Stimulated activated CD4-positive, alpha-beta T cell treated with anti-CD3 and anti-CD28 coated beads, Interleukin-12 subunit alpha, Interleukin-12 subunit beta, amount 100 ng/mL, for 48 hours (primary cell): ENCODE measurements at regions not wholly inside any gene's neighbourhood (a gene's known extent, or its start where the extent isn't known, plus 50 kb on each side); places are given as distances from the start of the nearest gene placed in this dataset.

Experiments
- DNase-seq, 3 donors: peaks; one replicate each; pipeline ENCODE4 v3.0.0-alpha.2; 2020; ENCODE audit warnings: low read depth in 2 of 3, low spot score in 1 of 3

DNA sequence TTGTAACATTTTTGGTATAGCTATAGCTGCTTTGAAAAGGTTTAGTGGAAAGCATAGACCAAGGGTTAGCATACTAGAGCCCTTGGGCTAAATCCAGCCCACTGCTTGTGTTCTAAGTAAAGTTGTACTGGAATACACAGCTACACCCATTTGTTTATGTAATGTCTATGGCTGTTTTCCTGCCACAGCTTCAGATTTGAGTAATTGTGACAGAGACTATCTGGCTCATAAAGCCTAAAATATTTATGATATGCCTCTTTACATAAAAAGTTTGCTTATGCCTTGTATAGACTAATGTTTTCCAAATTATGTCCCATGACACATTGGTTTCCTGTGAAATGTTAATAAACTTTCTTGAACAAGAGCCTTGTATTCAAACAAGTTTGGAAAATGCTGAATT is 234.8 kb upstream of the ATP2B1 start:
- no peak for DNase-seq

DNA sequence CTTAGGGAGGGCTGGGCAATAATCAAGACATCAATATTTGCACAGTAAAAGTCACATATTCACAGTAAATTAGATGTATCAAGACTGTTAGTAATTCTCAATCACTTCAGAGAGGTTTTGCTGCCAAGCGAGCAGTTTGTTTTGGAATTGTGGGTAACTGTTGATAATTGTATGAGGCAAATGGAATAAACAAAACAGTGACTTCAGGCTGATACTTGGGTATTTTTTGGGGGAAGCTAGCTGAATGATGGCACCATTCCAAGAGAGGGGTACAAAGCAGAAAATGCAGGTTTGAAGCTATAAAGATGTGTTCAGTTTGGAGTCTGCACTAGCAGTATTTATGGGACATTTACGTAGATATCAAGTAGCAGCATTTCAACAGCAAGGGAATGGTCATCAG is 232.8 kb upstream of the ATP2B1 start:
- DNase-seq = no peak

DNA sequence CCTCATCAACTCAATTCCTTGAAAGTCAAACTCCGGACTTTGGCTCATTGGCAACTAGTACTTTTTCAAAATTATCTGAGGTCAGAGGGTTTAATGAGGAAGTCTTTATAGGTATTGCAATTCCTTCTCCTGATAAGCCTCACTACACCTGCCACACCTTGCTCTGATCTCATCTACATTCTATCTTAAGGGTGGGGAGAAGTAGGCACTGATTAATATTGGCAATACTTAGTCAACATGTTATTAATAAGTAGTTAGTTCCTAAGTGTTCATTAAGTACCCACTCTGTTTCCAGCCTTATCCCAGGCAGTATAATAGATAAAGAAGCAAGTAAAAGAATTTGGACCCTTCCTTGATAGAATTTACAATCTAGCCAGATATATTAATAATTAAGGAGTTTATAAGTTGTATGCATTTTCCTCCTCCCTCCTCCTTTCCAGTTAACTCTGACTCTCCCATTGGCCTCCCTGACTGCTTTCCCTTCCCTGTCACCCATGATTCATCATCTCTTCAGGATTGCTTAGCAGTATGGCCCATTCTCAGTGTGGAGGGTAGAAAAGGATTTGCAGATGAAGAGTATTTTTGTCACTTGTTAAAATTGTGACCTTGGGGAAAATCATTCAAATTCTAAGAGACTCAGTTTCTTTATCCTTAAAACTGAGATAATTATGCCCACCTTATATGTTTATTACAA is 231.0 kb upstream of the ATP2B1 start:
- no peak for DNase-seq

DNA sequence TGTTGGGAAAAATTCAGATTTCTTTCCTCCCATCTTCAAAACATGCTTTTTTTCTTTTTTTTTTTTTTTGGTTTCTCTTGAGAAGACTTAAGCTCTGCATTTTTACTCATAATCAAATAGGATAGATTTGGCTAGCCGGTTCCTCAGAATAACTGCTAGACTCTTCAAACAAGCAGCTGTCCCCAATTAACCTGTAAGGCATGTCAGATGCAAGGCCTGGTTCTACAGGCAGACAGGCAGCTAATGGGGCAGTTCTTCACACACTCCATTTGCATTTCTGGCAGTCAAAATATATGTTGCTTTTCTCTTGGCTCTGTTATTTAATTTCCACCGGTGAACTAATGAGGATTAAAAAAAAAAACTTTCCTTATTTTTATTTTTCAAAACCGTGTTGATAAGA is 228.0 kb upstream of the ATP2B1 start:
- no peak for DNase-seq

DNA sequence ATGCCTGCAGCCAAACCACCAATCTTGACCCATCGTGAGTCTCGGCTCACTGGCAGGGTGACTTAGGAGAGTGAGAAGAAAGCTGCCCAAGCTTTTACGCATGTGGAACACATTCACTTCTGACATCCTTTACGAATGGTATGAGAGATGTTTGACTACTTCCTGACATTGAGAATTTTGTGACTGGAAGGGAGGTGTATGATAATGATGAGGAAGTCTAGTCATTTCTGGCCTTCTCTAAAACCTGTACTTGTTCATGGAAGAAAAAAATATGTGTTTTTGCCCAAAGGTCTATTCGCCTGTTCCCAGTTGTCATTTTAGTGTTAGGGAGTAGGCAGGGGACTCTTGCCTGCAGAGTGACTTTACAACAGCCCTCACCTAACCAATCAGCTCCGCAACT is 227.2 kb upstream of the ATP2B1 start:
- DNase-seq = no peak

DNA sequence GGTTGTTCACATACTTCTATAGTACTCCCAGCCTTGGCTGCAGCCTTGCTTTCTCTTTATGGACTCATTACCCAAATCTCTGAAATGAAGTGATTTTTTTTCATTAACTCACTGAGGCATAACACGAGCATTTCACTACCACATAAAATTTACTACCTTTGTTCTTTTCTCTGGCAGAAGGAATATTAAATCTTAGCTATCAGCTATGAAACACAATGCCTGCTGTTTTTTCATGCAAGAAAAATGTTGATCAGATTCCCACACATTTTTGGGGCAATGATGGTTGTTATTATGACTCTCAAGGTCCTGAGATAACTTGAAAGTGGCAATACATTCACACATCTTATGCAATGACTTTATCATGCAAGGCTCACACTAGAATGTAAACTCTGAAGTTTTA is 225.3 kb upstream of the ATP2B1 start:
- no peak for DNase-seq

DNA sequence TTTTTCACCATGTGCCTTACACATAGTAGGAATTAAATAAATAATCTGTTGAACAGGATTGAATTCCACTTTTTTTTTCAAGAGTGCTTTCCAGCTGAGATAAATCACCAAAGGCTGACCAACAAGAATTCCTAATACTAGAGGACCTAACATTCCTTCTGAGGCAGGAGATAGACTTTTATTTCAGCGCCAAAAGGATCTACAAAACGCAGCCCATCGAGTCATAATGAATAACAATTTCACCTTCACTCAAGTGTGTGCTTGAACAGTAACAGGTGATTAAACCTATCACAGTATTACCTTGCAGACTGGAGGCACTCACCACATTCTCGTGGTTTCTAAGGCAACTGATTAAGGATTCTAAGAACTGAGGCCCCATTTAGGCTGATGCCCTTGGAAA is 224.3 kb upstream of the ATP2B1 start:
- no peak for DNase-seq

DNA sequence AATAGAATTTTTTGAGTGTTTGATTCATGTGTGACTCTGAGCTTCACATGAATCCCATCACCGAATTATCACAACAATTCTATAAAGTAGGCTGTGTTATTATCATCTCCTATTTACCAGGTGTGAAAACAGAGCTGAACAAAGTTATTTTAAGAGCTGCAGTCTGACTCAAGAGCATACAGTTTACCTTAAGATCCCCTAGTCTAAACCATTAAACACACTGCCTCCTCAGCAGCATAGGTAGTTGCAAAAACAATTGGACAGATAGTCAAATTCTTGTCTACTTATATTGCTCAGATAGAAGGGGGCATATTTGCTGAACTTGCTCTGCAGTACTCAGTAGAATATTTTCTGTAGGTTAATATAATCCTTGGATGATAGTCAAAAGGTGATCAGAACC is 219.8 kb upstream of the ATP2B1 start:
- DNase-seq = no peak

DNA sequence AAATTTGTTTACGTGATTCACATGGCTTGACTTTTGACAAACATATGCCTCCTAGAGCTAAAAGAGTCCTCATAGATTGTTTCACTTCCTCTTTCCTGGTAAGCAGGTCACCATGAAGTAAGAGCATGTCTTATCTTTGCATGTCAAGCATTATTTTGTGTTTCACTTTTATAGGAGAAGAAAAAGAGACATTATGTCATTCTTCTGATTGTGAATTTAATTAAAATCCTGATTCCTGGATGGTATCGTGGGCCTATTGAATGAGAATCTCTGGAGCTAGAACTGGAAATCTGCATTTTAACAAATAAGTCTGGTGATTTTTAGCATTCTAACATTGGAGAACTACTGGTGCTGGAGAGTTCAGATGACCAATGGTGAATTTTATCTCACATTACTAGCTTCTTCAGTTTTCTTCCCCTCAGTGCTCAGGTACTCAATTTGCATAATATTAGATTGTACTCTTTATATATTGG is 218.6 kb upstream of the ATP2B1 start:
- DNase-seq = no peak

DNA sequence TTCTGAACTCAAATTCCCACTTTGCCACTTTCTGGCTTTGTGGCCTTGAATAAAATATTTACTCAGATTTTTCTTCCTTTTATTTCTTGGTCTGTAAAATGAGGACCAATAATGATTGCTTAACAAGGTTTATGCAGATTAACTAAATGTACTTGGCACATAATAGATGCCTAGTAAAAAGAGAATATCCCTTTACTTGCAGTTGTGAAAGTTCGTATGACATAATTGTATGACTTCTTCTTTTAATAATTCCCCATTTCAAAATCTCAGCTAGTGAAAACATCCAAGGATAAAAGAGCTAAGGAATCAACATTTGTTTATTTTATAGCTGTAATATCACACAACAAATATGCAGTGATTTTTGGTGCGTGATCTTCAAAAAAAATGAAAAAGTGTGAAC is 215.6 kb upstream of the ATP2B1 start:
- DNase-seq = no peak

DNA sequence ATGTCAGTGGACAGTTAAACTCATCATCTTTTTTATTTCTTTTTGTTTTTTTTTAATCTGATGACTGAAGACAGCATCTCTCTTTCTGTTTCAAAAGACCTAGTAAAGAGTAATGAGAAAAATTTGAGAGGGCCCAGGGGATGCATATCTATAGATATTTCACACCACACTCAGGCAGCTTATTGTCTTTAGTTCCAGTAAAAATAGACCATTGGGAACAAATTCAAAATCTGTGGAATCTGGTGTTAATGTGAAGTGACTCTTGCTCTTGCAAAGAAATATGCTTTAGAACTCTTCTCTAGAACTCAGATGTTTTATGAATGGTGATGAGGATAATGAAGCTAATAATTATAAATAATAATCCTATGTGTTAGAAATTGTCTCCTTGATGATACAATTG is 214.5 kb upstream of the ATP2B1 start:
- no peak for DNase-seq

DNA sequence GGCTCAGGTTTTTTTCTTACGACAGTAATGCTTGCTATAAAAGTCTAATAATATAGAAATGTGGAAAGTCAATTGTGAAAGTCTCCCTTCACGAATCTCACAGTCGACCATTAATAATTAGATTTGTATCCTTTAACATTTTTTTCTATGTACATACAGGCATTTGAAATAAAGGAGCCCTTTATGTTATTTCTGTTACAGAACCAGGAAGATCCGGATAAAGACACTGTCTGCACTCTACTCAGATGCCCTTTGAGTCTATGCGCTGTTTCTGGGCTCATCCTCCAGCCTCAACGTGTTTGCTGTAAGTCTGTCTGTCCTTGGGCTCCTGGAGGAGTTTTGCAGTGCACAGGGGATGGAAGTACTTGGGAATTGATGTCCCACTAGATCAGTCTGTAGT is 212.2 kb upstream of the ATP2B1 start:
- no peak for DNase-seq

DNA sequence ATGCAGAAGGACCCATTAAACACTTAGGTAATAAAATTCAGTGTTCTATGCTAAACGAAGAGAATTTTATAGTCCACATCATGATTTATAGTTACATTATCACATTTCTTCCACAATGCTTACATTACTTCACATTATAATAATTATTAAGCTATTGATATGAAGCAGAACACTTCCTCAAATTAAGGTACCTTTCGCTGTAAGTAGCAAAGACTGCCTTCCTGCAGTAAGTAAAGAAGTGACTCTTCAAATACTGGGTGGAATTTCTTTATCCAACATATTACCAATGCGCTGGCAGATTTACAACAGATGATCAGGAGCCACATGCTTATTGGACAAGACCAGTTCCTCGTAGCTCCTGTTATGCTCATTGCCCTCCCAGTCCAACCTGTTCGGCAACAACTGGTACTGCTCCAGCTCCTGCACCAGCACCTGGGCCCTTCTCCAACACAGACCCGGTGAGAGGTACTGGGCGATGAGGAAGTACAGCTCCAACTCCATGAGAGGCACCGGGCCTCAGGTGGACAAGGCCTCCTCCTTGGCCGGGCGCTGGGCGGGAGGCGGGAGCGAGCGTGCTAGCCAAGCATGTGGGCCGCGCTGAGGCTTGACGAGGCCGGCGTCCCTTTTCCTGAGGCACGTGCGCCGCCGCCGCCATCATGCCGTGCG is 210.7 kb upstream of the ATP2B1 start:
- DNase-seq = no peak

DNA sequence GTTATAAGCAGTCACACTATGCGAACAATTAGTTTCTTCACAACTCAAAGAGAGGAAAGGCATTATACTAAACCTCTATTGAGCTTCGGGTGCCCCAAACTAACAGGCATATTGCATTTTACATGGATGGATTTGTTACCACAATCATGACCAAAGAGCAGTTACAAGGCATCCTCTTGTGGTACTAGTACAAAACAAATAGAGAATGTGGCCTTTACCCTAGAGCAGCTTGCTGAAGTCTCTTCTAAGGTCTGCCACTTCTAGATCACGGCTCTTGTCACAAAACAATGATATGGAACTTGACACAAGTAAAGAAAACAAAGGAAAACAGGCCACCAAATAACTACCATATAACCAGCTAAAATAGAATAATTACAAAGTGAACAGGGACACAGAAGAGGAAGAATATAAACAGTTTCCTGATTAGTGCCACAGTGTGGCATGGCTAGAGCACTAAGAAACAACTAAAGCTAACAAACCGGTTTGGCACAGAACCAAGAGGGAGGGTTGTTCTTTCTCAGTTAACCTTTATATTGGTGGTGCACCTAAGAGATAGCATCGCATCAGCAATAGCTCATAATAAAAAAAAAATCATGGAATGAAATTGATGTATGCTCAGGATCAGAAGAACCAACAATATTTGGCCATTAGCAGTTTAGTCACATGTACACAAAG is 209.7 kb upstream of the ATP2B1 start:
- no peak for DNase-seq

DNA sequence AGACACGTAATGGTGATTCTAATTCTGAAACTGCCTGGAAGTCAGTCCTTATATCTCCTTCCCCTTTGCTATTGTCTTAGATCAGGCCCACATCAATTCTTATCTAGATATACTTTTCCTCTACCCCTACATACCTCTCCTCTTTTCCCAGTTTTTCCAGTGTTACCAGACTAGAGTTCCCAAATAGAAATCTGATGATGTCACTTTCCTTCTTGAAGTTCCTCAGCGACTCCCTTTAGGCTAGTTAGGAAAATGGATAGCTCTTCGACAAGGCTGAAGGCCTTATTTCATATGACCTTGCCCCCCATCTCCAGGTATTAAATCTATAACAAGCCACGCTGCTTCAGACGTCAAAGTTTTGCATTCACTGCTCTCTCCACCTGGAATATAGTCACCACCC is 201.1 kb upstream of the ATP2B1 start:
- DNase-seq = no peak

DNA sequence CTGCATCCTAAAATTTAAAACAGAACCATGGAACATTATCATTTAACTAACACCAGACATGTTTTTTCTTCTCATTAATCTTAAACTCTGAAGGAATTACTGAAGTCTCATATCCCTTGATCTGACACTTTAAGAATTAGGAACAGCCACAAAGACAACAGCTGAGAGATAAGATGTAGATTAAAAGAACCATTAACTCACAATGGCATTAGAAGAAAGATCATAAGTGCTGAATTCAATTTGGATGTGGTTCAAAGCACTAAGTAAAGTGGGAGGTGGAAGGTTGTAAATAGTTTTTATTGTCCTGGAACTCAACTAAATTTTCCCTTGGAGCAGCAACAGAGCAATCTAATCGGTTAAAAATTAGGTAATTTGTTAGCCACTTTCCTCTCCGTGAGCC is 199.0 kb upstream of the ATP2B1 start:
- no peak for DNase-seq

DNA sequence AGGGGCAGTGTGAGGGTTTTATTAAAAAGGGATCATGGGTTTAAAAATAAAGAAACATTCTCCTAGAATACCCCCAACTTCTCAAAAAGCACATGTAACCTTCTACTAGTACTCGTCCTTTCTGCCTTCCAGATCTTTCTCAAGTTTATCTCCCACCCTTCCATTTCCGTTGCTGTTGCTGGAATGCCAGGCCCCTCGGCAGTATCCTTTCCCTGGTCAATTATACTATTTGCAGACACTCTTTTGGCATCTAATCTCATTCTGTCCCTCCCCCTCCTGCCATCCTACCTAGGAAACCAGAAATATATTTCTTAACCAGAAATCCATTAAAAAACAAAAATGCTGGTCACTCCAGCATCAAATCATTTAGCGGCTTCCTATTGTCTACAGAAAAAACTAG is 198.2 kb upstream of the ATP2B1 start:
- DNase-seq = no peak

DNA sequence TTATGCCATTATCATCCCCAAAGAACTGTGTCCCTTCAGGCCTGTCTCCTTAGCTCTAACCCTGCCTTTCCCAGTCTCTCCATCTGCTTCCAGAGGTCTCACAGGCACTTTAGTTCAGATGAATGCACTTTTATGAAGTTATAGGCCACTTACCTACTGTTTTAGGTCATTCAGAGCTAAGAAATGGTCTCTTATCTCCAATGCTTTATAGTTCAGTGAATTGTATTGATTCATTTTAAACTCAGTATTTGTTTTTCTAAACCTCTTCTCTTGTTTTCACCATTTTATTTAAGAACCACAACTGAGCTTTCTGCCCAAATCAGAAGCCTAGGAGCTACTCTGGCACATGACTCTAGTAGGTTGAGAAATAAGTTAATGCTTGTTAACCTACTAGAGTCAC is 197.5 kb upstream of the ATP2B1 start:
- no peak for DNase-seq

DNA sequence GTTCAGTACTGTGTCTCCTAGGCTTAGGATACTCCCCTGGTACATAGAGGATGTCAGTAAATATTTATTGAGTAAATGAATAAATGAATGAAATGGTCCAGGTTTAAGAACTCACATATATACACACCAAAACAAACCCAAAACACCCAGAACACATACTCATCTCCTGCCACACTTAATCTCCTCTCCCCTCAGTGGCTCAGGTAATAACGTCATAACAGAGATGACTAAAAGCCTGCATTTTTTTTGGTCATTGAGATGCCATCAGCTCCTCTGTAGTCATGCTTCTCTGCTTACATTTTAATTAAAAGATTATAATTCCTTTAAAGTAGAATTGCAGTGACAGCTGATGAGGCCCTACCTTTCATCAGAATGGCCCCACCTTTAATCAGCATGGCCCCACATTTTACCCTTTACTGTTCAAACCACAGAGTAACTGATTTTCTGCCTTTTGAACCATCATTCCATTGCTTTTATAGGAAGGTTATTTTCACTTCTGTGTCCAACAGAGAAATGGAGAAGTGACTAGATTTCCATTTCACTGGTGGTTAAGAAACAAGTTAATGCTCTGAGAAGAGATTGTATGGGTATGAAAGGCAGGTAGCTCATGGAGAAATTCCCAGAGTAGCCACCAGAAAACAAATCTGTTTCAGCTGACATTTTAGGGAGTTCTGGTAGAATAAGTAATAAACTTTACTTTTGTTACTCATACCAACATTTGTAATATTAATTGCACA is 193.4 kb upstream of the ATP2B1 start:
- DNase-seq = no peak

DNA sequence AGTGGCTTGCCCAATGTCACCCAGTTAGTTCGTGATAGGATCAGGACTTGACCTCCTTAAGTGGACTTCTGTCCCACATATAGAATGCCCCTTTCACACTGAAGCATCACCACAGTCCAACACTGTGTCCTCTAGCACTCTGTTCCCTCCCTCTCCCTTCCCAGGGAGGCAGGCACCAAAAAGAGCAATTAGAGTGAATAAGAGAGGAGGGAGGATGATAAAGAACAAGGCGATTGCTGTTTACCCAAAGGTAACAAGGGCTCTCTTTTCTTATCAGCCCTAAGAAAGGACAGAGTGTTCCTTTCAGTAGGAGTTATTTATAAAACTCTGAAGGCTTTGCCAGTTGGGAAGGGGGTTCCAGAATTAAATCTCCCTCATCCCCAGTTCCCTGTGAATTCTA is 192.7 kb upstream of the ATP2B1 start:
- no peak for DNase-seq

DNA sequence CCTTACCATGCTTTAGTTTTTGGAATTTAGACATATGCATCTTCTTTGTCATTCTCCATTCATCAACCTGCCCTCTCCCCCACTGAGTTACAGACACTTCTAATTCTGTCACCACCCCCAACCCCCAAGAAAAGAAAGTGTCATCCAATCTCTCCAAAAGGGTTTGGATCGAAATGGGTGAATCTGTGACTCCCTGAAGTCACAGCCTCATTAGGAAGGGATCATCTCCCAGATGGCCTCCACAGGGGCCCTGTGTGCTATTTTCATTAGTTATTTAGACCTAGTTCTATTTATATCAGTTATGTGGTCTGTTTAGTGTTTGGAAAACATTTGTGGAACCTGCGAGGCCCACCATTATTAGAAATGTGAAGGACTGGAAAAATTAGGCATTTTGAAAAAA is 191.0 kb upstream of the ATP2B1 start:
- DNase-seq = no peak

DNA sequence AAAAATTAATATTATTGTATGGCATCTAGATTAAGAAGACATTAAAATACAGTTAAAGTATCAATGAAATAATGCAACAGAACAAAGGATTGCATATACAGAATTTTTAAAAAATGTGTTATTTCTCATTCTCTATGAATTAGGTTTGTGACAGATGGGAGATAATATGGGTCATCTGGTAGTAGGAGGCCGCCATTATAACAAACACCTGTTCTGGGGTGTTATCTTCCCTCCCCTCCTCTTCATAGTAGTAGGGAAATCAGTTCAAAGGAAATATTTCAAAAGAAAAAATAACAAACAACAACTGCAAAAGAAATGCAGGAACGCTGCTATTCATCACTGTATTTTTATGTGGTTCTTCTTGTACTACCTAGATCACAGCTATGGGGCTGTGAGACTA is 187.0 kb upstream of the ATP2B1 start:
- DNase-seq = no peak
